Large intestine (tissue), 3 donors: ENCODE measurements at regions not wholly inside any gene's neighbourhood (a gene's known extent, or its start where the extent isn't known, plus 50 kb on each side); places are given as distances from the start of the nearest gene placed in this dataset.
"Not testable (repeated sequence)": the region's sequence is repeated elsewhere in the genome, so short reads cannot be mapped to it uniquely, and the experiment has no call there.

Source experiments
- DNase-seq, 2 donors: peaks; one replicate each; pipeline versions ENCODE4 v3.0.0 to v3.0.0-alpha.2; 2013
- H3K27ac ChIP-seq: one replicate; pipeline ENCODE4 v1.5.1; 2013; ENCODE audit warnings: low read length
- H3K27me3 ChIP-seq: 2 replicates; pipeline ENCODE4 v1.6.1; 2013; ENCODE audit warnings: low read length; ENCODE audit not compliant: control insufficient read depth, insufficient read depth
- H3K36me3 ChIP-seq: 2 replicates; pipeline ENCODE4 v1.6.1; 2013; ENCODE audit warnings: low read length; ENCODE audit not compliant: control insufficient read depth, insufficient read depth
- H3K4me1 ChIP-seq: one replicate; pipeline ENCODE4 v1.6.1; 2013; ENCODE audit warnings: low read length; ENCODE audit not compliant: control insufficient read depth, insufficient read depth
- H3K4me3 ChIP-seq: one replicate; pipeline ENCODE4 v1.5.1; 2013; ENCODE audit warnings: low read length
- H3K9me3 ChIP-seq: one replicate; pipeline ENCODE4 v1.6.1; 2013; ENCODE audit warnings: mild to moderate bottlenecking, low read depth, low read length, moderate library complexity; ENCODE audit not compliant: control insufficient read depth
- WGBS: methylation state at CpG from one replicate; pipeline ENCODE4 v1.1.5; 2013; ENCODE audit warnings: low lambda C conversion rate; ENCODE audit not compliant: insufficient coverage; 5-methylcytosine and 5-hydroxymethylcytosine counted together

GRCh38 chr2:129015397-129016285, 697.0 kb upstream of the HS6ST1 start:
- Histone ChIP-seq H3K27me3 (no peaks in the 10 kb centered on the region), H3K27ac (no peak overlapping the region), H3K36me3 (no peaks in the 10 kb centered on the region), H3K4me1 (no peaks in the 10 kb centered on the region), H3K4me3 (no peak overlapping the region), H3K9me3 (no peaks in the 10 kb centered on the region)
- 100% methylated on average over 3 of the region's 9 CpGs for WGBS
- DNase-seq, result no peak

DNA sequence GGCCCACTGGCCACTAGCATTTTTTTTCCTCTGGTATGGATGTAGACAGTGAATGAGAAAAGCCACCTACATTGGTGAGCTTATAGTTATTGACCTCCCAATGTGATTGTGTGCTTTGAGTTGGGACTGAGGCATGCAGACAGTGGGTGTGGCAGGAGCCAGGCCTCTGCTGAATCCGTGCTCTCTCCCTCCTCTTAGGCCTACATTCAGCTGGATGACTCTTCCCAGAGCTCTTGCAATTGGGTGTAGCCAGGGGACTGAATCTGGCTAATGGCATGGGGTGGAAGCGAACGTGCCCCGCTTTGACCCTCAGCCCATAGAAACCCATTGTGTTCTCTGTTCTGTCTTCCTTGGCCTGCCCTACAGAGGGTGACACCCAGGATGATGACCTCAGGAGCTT, 698.3 kb upstream of the HS6ST1 start:
- Histone ChIP-seq H3K4me1 (no peaks in the 10 kb centered on the region), H3K27ac (no peak overlapping the region), H3K27me3 (no peaks in the 10 kb centered on the region), H3K36me3 (no peaks in the 10 kb centered on the region), H3K4me3 (no peak overlapping the region), H3K9me3 (no peaks in the 10 kb centered on the region)
- WGBS, result no CpG with 5 or more reads among the region's 4 CpGs
- no peak for DNase-seq

DNA sequence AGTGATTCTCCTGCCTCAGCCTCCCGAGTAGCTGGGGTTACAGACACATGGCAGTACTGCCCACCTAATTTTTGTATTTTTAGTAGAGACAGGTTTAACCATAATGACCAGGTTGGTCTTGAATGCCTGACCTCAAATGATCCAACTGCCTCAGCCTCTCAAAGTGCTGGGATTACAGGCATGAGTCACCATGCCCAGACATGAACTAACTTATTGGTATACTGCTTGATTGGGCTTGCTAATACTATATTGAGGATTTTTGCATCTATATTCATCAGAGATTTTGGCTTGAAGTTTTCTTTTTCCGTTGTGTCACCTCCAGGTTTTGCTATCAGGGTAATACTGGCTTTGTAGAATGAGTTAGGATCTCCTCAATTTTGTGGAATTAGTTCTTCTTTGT, 706.1 kb upstream of the HS6ST1 start:
- H3K4me3 ChIP-seq, result no peak overlapping the region
- H3K36me3 ChIP-seq, result no peaks in the 10 kb centered on the region
- no peaks in the 10 kb centered on the region for H3K27me3 ChIP-seq
- H3K9me3 ChIP-seq, result no peaks in the 10 kb centered on the region
- no peak for DNase-seq
- no peaks in the 10 kb centered on the region for H3K4me1 ChIP-seq
- H3K27ac ChIP-seq, result no peak overlapping the region
- no CpG with 5 or more reads among the region's 2 CpGs for WGBS

GRCh38 chr2:129035992-129036391, 717.3 kb upstream of the HS6ST1 start:
- Histone ChIP-seq H3K36me3 (no peaks in the 10 kb centered on the region), H3K27me3 (no peaks in the 10 kb centered on the region), H3K9me3 (no peaks in the 10 kb centered on the region), H3K4me1 (no peaks in the 10 kb centered on the region), H3K4me3 (no peak overlapping the region), H3K27ac (no peak overlapping the region)
- WGBS, result no CpG with 5 or more reads among the region's 3 CpGs
- no peak for DNase-seq

GRCh38 chr2:129043677-129044076, 725.0 kb upstream of the HS6ST1 start:
- H3K4me1 ChIP-seq, H3K27me3 ChIP-seq, H3K9me3 ChIP-seq, H3K27ac ChIP-seq, H3K36me3 ChIP-seq, H3K4me3 ChIP-seq, DNase-seq: not testable (repeated sequence)
- WGBS, result no CpG with 5 or more reads among the region's 10 CpGs

DNA sequence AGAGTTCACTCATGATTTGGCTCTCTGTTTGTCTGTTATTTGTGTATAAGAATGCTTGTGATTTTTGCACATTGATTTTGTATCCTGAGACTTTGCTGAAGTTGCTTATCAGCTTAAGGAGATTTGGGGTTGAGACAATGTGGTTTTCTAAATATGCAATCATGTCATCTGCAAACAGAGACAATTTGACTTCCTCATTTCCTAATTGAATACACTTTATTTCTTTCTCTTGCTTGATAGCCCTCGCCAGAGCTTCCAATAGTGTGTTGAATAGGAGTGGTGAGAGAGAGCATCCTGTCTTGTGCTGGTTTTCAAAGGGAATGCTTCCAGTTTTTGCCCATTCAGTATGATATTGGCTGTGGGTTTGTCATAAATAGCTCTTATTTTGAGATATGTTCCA, 727.8 kb upstream of the HS6ST1 start:
- H3K4me3 ChIP-seq, H3K27ac ChIP-seq: not testable (repeated sequence)
- no CpG with 5 or more reads among the region's 1 CpG for WGBS

GRCh38 chr2:129050101-129050500, 731.4 kb upstream of the HS6ST1 start:
- Histone ChIP-seq H3K27me3 (no peaks in the 10 kb centered on the region), H3K27ac (no peak overlapping the region), H3K4me1 (no peaks in the 10 kb centered on the region), H3K9me3 (no peaks in the 10 kb centered on the region), H3K36me3 (no peaks in the 10 kb centered on the region), H3K4me3 (no peak overlapping the region)
- no peak for DNase-seq
- no CpG with 5 or more reads among the region's 3 CpGs for WGBS

More for the DNA sequence above, 727.8 kb upstream of the HS6ST1 start:
- not testable (repeated sequence) for H3K36me3 ChIP-seq, H3K4me1 ChIP-seq, H3K27me3 ChIP-seq, DNase-seq, H3K9me3 ChIP-seq

DNA sequence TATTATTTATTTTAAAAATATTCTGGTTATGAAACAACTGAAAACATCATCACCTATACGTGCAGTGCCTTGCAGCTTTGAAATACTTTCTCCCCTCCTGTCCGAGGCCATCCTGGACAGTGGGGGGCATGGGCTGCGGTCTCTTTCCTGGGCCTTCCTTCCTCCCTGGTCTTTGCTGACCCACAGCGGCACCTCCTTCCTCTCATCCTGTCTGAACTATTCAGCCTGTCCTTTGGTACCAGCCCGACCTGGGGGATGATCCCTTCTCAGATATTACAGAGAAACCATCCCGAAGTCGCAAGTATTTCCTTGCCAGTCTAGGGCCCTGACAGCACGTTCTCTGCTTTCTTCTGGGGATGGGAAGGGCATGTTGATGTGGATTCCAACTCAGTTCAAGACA, 736.6 kb upstream of the HS6ST1 start:
- no peak overlapping the region for H3K27ac ChIP-seq
- DNase-seq, result no peak
- H3K4me1 ChIP-seq, result no peaks in the 10 kb centered on the region
- H3K27me3 ChIP-seq, result no peaks in the 10 kb centered on the region
- H3K36me3 ChIP-seq, result no peaks in the 10 kb centered on the region
- WGBS, result no CpG with 5 or more reads among the region's 8 CpGs
- no peak overlapping the region for H3K4me3 ChIP-seq
- H3K9me3 ChIP-seq, result no peaks in the 10 kb centered on the region

DNA sequence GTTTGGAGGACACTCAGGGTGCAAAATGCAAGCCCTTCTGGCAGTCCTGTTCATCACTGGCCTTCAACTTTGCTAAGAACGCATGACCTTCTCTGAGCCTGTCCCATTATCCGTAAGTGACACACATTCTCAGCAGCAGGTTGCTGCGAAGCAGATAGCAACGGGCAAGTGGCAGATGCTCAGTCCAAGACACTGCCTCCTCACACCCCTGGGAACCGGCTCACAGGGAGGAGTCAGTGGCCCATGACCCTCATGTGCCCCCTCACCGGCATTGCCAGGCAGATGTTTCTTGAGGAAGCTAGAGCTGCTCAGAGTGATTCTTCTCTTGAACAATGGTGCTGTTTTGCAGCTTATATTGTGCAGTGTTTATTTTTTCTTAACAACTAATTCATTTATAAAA, 737.2 kb upstream of the HS6ST1 start:
- no peak overlapping the region for H3K4me3 ChIP-seq
- no peak for DNase-seq
- WGBS, result no CpG with 5 or more reads among the region's 6 CpGs
- no peaks in the 10 kb centered on the region for H3K27me3 ChIP-seq
- no peaks in the 10 kb centered on the region for H3K36me3 ChIP-seq
- no peaks in the 10 kb centered on the region for H3K9me3 ChIP-seq
- no peak overlapping the region for H3K27ac ChIP-seq
- no peaks in the 10 kb centered on the region for H3K4me1 ChIP-seq

GRCh38 chr2:129056309-129056958, 737.8 kb upstream of the HS6ST1 start:
- H3K27ac ChIP-seq, result no peak overlapping the region
- DNase-seq, result no peak
- H3K9me3 ChIP-seq, result no peaks in the 10 kb centered on the region
- H3K4me3 ChIP-seq, result no peak overlapping the region
- WGBS, result no CpG with 5 or more reads among the region's 5 CpGs
- no peaks in the 10 kb centered on the region for H3K4me1 ChIP-seq
- H3K36me3 ChIP-seq, result no peaks in the 10 kb centered on the region
- H3K27me3 ChIP-seq, result no peaks in the 10 kb centered on the region

DNA sequence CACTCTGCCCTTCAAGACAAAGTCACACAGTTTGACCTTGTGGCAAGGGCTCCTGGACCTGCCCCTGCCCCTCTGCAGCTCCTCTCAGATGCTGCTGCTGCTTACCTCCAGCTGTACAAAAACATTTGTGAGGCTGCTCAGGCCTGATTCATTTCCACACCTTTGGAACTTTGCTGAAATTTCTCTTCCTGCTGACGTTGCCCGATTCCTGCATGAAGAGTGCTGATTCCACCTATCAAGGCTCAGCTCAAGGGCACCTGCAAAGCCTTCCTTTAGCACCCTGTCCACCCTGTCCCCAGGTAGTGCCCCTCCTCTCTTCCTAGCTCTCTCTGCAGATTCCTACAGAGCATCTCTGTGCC, 738.3 kb upstream of the HS6ST1 start:
- Histone ChIP-seq H3K27me3 (no peaks in the 10 kb centered on the region), H3K4me3 (no peak overlapping the region), H3K27ac (no peak overlapping the region), H3K9me3 (no peaks in the 10 kb centered on the region), H3K4me1 (no peaks in the 10 kb centered on the region), H3K36me3 (no peaks in the 10 kb centered on the region)
- no CpG with 5 or more reads among the region's 2 CpGs for WGBS
- DNase-seq, result no peak
